Stimulated activated CD8-positive, alpha-beta memory T cell treated with anti-CD3 and anti-CD28 coated beads, Interleukin-15, amount 100 ng/mL, for 48 hours (primary cell): ENCODE measurements at regions not wholly inside any gene's neighbourhood (a gene's known extent, or its start where the extent isn't known, plus 50 kb on each side); places are given as distances from the start of the nearest gene placed in this dataset.

Source experiments
- DNase-seq, 2 donors: peaks; one replicate each; pipeline ENCODE4 v3.0.0-alpha.2; 2020; ENCODE audit warnings: low read depth in 2 of 2

GRCh38 chr4:28926156-28926555 lies 1794.0 kb upstream of the PCDH7 start:
- DNase-seq, result no peak

- no peak for DNase-seq
Measured at GRCh38 chr4:28942631-28943030, 1777.5 kb upstream of the PCDH7 start.

- no peak for DNase-seq
Measured at GRCh38 chr4:28947374-28947773, 1772.8 kb upstream of the PCDH7 start.

GRCh38 chr4:28948501-28948900 lies 1771.7 kb upstream of the PCDH7 start:
- DNase-seq, result no peak

- DNase-seq, result no peak
Measured at GRCh38 chr4:28966982-28967381, 1753.2 kb upstream of the PCDH7 start.

- no peak for DNase-seq
Measured at GRCh38 chr4:28973587-28974350, 1746.4 kb upstream of the PCDH7 start.

- DNase-seq, result no peak
Measured at GRCh38 chr4:28976369-28976768, 1743.8 kb upstream of the PCDH7 start.

- DNase-seq, result no peak
Measured at GRCh38 chr4:29002151-29002550, 1718.0 kb upstream of the PCDH7 start.

GRCh38 chr4:29005838-29006237 lies 1714.3 kb upstream of the PCDH7 start:
- DNase-seq, result no peak

- DNase-seq, result no peak
Measured at GRCh38 chr4:29009908-29010307, 1710.3 kb upstream of the PCDH7 start.

GRCh38 chr4:29013341-29013740 lies 1706.8 kb upstream of the PCDH7 start:
- no peak for DNase-seq

- no peak for DNase-seq
Measured at GRCh38 chr4:29014555-29014954, 1705.6 kb upstream of the PCDH7 start.

GRCh38 chr4:29033703-29034102 lies 1686.5 kb upstream of the PCDH7 start:
- DNase-seq, result no peak

- DNase-seq, result no peak
Measured at GRCh38 chr4:29037501-29037900, 1682.7 kb upstream of the PCDH7 start.

GRCh38 chr4:29043411-29043810 lies 1676.8 kb upstream of the PCDH7 start:
- DNase-seq, result no peak

GRCh38 chr4:29046186-29046585 lies 1674.0 kb upstream of the PCDH7 start:
- DNase-seq, result no peak

- DNase-seq, result no peak
Measured at GRCh38 chr4:29046781-29047180, 1673.4 kb upstream of the PCDH7 start.

- DNase-seq, result no peak
Measured at GRCh38 chr4:29047341-29048041, 1672.7 kb upstream of the PCDH7 start.

GRCh38 chr4:29051381-29051965 lies 1668.7 kb upstream of the PCDH7 start:
- no peak for DNase-seq

- DNase-seq, result no peak
Measured at GRCh38 chr4:29052266-29052665, 1667.9 kb upstream of the PCDH7 start.

- no peak for DNase-seq
Measured at GRCh38 chr4:29058531-29058930, 1661.6 kb upstream of the PCDH7 start.

- no peak for DNase-seq
Measured at GRCh38 chr4:29066861-29067260, 1653.3 kb upstream of the PCDH7 start.

- no peak for DNase-seq
Measured at GRCh38 chr4:29073571-29073970, 1646.6 kb upstream of the PCDH7 start.
